ENCODE measurements at regions not wholly inside any gene's neighbourhood (a gene's known extent, or its start where the extent isn't known, plus 50 kb on each side); places are given as distances from the start of the nearest gene placed in this dataset.
"Not testable (repeated sequence)": the region's sequence is repeated elsewhere in the genome, so short reads cannot be mapped to it uniquely, and the experiment has no call there.

GRCh38 chr14:80018476-80018875 is 192.8 kb downstream of the DIO2 start:
- TF ChIP-seq, protein P1, sequence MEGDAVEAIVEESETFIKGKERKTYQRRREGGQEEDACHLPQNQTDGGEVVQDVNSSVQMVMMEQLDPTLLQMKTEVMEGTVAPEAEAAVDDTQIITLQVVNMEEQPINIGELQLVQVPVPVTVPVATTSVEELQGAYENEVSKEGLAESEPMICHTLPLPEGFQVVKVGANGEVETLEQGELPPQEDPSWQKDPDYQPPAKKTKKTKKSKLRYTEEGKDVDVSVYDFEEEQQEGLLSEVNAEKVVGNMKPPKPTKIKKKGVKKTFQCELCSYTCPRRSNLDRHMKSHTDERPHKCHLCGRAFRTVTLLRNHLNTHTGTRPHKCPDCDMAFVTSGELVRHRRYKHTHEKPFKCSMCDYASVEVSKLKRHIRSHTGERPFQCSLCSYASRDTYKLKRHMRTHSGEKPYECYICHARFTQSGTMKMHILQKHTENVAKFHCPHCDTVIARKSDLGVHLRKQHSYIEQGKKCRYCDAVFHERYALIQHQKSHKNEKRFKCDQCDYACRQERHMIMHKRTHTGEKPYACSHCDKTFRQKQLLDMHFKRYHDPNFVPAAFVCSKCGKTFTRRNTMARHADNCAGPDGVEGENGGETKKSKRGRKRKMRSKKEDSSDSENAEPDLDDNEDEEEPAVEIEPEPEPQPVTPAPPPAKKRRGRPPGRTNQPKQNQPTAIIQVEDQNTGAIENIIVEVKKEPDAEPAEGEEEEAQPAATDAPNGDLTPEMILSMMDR (IDR thresholded peaks at IDR 0.05; ENCODE audit: low read length): not testable (repeated sequence)
- not testable (repeated sequence) for TF ChIP-seq EZH2 (IDR thresholded peaks at IDR 0.05; ENCODE audit: borderline replicate concordance, low read length)
